ENCODE measurements at regions not wholly inside any gene's neighbourhood (a gene's known extent, or its start where the extent isn't known, plus 50 kb on each side); places are given as distances from the start of the nearest gene placed in this dataset.

GRCh38 chr2:212941361-212941760 is 210.1 kb downstream of the IKZF2 start (continued):
- TF ChIP-seq RORB (CRISPR knock-in tag; IDR thresholded peaks at IDR 0.05), result no peak
- TF ChIP-seq ZBTB43 (CRISPR knock-in tag; IDR thresholded peaks at IDR 0.05), result no peak
- TF ChIP-seq, protein P1, sequence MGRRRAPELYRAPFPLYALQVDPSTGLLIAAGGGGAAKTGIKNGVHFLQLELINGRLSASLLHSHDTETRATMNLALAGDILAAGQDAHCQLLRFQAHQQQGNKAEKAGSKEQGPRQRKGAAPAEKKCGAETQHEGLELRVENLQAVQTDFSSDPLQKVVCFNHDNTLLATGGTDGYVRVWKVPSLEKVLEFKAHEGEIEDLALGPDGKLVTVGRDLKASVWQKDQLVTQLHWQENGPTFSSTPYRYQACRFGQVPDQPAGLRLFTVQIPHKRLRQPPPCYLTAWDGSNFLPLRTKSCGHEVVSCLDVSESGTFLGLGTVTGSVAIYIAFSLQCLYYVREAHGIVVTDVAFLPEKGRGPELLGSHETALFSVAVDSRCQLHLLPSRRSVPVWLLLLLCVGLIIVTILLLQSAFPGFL (CRISPR knock-in tag; IDR thresholded peaks at IDR 0.05; ENCODE audit: borderline replicate concordance), result no peak
- no peak for TF ChIP-seq ESRRA (CRISPR knock-in tag; IDR thresholded peaks at IDR 0.05; ENCODE audit: borderline replicate concordance)
- TF ChIP-seq, protein P2, sequence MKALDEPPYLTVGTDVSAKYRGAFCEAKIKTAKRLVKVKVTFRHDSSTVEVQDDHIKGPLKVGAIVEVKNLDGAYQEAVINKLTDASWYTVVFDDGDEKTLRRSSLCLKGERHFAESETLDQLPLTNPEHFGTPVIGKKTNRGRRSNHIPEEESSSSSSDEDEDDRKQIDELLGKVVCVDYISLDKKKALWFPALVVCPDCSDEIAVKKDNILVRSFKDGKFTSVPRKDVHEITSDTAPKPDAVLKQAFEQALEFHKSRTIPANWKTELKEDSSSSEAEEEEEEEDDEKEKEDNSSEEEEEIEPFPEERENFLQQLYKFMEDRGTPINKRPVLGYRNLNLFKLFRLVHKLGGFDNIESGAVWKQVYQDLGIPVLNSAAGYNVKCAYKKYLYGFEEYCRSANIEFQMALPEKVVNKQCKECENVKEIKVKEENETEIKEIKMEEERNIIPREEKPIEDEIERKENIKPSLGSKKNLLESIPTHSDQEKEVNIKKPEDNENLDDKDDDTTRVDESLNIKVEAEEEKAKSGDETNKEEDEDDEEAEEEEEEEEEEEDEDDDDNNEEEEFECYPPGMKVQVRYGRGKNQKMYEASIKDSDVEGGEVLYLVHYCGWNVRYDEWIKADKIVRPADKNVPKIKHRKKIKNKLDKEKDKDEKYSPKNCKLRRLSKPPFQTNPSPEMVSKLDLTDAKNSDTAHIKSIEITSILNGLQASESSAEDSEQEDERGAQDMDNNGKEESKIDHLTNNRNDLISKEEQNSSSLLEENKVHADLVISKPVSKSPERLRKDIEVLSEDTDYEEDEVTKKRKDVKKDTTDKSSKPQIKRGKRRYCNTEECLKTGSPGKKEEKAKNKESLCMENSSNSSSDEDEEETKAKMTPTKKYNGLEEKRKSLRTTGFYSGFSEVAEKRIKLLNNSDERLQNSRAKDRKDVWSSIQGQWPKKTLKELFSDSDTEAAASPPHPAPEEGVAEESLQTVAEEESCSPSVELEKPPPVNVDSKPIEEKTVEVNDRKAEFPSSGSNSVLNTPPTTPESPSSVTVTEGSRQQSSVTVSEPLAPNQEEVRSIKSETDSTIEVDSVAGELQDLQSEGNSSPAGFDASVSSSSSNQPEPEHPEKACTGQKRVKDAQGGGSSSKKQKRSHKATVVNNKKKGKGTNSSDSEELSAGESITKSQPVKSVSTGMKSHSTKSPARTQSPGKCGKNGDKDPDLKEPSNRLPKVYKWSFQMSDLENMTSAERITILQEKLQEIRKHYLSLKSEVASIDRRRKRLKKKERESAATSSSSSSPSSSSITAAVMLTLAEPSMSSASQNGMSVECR (CRISPR knock-in tag; IDR thresholded peaks at IDR 0.05; ENCODE audit: borderline replicate concordance), result no peak

GRCh38 chr2:212940816-212941215 is 210.6 kb downstream of the IKZF2 start:
- Mint-ChIP-seq H3K4me3 (peak overlapping the region; percentile 43; the same call in 1 of the 2 replicates), H3K4me1 (peaks cover 70% of the 10 kb centered on the region), H3K9me3 (peaks cover 4% of the 10 kb centered on the region), H3K27me3 (ENCODE audit: low read depth) (no peaks in the 10 kb centered on the region), H3K27ac (peak overlapping the region; percentile 95), H3K36me3 (no peaks in the 10 kb centered on the region)
- ATAC-seq (peak; percentile 93), DNase-seq (ENCODE audit: low spot score) (peak; percentile 24)
- POLR2A ChIA-PET, result interaction anchor here (1.3 kb wide), 1 partner anchor 17 kb away, joined by 5 read pairs; no protein-coding TSS in a partner anchor
- CTCF ChIA-PET, result no interaction called here
- TF ChIP-seq, protein P3, sequence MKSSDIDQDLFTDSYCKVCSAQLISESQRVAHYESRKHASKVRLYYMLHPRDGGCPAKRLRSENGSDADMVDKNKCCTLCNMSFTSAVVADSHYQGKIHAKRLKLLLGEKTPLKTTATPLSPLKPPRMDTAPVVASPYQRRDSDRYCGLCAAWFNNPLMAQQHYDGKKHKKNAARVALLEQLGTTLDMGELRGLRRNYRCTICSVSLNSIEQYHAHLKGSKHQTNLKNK (CRISPR knock-in tag; IDR thresholded peaks at IDR 0.05), result no peak
- 0 out of 2 replicates have a peak, but pooled peaks have one; percentile 15 for TF ChIP-seq ZNF281 (CRISPR knock-in tag; IDR thresholded peaks at IDR 0.05)

GRCh38 chr2:212939777-212940531 is 211.5 kb downstream of the IKZF2 start:
- Mint-ChIP-seq H3K36me3 (no peaks in the 10 kb centered on the region), H3K4me3 (peak overlapping the region; percentile 43; the same call in 1 of the 2 replicates), H3K9me3 (peaks cover 4% of the 10 kb centered on the region), H3K27ac (peak overlapping the region; percentile 71; the same call in 1 of the 2 replicates), H3K27me3 (ENCODE audit: low read depth) (no peaks in the 10 kb centered on the region), H3K4me1 (peaks cover 62% of the 10 kb centered on the region)
- ATAC-seq, result no peak
- ChIA-PET CTCF (interaction anchor here (0.9 to 1.1 kb wide), 2 partner anchors 165 to 213 kb away, joined by 4 to 5 read pairs; no protein-coding TSS in a partner anchor), POLR2A (interaction anchor here (1.3 kb wide), 1 partner anchor 18 kb away, joined by 5 read pairs; no protein-coding TSS in a partner anchor)
- peak; percentile 17 for DNase-seq (ENCODE audit: low spot score)
- TF ChIP-seq, protein P4, sequence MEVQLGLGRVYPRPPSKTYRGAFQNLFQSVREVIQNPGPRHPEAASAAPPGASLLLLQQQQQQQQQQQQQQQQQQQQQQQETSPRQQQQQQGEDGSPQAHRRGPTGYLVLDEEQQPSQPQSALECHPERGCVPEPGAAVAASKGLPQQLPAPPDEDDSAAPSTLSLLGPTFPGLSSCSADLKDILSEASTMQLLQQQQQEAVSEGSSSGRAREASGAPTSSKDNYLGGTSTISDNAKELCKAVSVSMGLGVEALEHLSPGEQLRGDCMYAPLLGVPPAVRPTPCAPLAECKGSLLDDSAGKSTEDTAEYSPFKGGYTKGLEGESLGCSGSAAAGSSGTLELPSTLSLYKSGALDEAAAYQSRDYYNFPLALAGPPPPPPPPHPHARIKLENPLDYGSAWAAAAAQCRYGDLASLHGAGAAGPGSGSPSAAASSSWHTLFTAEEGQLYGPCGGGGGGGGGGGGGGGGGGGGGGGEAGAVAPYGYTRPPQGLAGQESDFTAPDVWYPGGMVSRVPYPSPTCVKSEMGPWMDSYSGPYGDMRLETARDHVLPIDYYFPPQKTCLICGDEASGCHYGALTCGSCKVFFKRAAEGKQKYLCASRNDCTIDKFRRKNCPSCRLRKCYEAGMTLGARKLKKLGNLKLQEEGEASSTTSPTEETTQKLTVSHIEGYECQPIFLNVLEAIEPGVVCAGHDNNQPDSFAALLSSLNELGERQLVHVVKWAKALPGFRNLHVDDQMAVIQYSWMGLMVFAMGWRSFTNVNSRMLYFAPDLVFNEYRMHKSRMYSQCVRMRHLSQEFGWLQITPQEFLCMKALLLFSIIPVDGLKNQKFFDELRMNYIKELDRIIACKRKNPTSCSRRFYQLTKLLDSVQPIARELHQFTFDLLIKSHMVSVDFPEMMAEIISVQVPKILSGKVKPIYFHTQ (CRISPR knock-in tag; IDR thresholded peaks at IDR 0.05), result no peak
- TF ChIP-seq JAZF1 (CRISPR knock-in tag; IDR thresholded peaks at IDR 0.05) (no peak), OVOL2 (CRISPR knock-in tag; IDR thresholded peaks at IDR 0.05; ENCODE audit: borderline replicate concordance) (no peak), ESRRA (CRISPR knock-in tag; IDR thresholded peaks at IDR 0.05; ENCODE audit: borderline replicate concordance) (no peak), MYBL2 (CRISPR knock-in tag; IDR thresholded peaks at IDR 0.05) (no peak)
- TF ChIP-seq, protein P2 (CRISPR knock-in tag; IDR thresholded peaks at IDR 0.05; ENCODE audit: borderline replicate concordance), result no peak
